ENCODE measurements at regions not wholly inside any gene's neighbourhood (a gene's known extent, or its start where the extent isn't known, plus 50 kb on each side); places are given as distances from the start of the nearest gene placed in this dataset.

DNA sequence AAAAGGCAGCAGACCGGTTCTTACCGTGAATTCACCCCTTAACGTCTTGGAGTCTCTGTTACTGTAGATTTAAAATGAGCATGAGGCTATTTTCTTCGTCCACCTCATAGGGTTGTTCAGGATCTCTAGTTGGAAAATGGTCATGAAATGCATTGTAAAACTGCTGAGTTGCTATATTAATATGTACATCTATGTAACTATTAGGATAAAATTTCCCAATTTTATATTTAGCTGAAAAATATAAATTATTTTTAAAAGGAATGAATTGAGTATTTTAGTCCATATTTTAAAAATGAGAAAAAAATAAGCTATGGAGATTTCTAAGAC lies 272.7 kb downstream of the ALG10B start:
- no peak for TF ChIP-seq POLR2A (IDR thresholded peaks at IDR 0.05)
- TF ChIP-seq, protein P1, sequence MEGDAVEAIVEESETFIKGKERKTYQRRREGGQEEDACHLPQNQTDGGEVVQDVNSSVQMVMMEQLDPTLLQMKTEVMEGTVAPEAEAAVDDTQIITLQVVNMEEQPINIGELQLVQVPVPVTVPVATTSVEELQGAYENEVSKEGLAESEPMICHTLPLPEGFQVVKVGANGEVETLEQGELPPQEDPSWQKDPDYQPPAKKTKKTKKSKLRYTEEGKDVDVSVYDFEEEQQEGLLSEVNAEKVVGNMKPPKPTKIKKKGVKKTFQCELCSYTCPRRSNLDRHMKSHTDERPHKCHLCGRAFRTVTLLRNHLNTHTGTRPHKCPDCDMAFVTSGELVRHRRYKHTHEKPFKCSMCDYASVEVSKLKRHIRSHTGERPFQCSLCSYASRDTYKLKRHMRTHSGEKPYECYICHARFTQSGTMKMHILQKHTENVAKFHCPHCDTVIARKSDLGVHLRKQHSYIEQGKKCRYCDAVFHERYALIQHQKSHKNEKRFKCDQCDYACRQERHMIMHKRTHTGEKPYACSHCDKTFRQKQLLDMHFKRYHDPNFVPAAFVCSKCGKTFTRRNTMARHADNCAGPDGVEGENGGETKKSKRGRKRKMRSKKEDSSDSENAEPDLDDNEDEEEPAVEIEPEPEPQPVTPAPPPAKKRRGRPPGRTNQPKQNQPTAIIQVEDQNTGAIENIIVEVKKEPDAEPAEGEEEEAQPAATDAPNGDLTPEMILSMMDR (IDR thresholded peaks at IDR 0.05), result no peak
- no peak for TF ChIP-seq EP300 (IDR thresholded peaks at IDR 0.05)
